GM18498 (cell line): ENCODE measurements at regions not wholly inside any gene's neighbourhood (a gene's known extent, or its start where the extent isn't known, plus 50 kb on each side); places are given as distances from the start of the nearest gene placed in this dataset.
"Not testable (repeated sequence)": the region's sequence is repeated elsewhere in the genome, so short reads cannot be mapped to it uniquely, and the experiment has no call there.

Source experiments
- ATAC-seq: cut with Tn5 transposase; IDR thresholded peaks from one replicate; pipeline ENCODE4 v1.9.1; 2021; ENCODE audit warnings: mild to moderate bottlenecking, moderate library complexity; ENCODE audit not compliant: unreplicated experiment

DNA sequence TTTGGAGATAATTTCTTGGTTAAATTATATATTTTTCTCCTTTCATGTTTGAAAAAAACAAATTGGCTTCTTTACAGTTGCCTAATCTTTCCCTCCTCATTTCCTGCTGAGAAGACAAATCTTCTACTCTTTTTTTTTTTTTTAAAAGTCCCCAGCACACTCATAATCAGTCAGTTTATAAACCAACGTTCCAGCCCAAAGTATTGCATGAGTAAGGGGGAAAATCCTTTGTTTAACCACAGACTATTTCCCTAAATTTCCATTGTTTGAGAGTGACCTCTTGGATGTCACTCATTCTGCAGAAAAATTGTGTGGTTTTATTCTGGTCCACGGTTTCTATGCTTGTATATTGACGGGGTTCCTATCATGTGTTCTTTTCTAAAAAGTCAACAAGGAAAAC, 55.1 kb upstream of the TLR4 start:
- ATAC-seq = no peak

DNA sequence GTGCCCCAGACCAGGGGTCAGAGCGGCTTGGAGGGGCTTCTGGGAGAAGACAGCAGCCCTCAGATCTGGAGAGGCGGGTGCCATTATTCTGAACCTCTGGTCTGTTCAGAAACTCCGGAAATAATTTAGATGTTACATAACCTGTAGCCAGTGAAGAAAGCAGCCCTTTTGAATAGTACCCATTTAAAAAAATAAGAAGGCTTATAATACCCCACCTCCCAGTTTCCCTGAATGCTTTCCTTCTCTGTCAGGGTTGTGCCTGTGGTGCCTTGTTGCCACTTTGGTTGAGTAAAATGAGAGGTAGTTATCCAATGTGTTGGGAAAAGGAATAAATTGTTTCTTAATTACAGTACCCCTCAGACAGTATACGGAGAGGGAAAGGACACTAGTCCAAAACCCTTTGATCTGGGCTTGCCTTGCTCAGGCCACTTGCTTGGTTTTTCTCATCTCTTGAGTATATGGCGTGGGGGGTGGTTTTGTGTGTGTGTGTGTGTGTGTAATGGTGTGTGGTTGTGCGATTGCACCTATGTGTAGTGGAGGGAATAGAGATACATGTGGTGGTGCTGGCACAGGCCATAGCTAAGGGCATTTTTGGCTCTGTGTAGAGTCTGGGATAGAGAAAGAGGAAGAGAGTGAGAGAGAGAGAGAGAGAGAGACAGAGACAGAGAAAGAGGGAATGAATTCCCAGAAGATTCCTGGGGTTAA, 59.1 kb upstream of the TLR4 start:
- ATAC-seq = no peak

DNA sequence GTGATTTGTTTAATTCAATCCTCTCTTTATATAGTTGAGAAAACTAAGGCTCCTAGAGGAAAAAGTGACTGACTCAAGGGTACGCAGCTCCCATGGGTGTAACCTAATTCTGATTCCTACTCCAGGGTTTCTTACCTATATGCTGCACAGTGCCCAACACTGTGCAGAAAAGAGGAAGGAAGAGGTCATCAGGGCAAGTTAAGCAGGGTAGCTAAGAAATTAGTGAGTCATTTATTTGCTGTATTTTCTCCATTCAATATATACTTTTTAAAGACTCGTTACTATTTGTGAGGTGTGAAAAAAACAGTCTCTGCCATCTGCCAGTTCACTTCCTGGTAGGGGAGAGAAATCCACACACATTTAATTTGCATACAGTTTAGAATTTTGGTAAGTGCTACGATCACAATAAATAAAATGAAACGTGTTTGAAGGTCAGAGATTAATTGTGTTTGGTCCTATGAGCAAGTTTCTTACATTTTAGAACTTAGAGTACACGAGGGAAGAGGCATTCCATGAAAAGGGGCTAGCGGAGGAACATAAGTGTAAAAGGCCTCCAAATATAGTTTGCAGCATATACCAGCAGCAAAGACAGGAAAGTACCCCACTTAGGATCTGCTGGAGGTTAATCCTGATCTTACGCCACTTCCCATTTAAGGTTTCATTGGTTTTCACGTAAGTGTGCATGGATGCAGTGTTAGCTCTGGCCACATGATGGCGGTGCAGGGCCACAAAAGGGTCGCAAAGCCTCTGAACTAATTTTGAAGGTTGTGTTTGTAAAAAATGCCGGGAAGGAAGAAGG, 59.9 kb upstream of the TLR4 start:
- peak; percentile 80 for ATAC-seq

DNA sequence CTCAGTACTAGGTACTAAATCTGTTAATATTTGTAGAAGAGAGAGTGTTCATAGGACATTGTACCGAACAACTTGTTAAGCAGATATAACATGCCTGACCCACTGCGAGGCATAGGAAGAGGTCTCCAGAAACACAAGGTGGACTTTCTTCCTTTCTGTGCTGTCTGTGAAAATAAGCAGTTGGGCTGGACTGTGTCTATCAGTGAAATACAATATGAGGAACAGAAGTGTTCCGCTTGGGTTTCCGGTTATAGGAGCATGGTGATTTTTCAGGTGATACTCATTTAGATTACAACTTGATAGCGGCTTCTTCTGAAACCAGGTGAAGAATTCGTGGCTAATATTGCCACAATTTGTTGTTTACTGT, 60.9 kb upstream of the TLR4 start:
- ATAC-seq = no peak

DNA sequence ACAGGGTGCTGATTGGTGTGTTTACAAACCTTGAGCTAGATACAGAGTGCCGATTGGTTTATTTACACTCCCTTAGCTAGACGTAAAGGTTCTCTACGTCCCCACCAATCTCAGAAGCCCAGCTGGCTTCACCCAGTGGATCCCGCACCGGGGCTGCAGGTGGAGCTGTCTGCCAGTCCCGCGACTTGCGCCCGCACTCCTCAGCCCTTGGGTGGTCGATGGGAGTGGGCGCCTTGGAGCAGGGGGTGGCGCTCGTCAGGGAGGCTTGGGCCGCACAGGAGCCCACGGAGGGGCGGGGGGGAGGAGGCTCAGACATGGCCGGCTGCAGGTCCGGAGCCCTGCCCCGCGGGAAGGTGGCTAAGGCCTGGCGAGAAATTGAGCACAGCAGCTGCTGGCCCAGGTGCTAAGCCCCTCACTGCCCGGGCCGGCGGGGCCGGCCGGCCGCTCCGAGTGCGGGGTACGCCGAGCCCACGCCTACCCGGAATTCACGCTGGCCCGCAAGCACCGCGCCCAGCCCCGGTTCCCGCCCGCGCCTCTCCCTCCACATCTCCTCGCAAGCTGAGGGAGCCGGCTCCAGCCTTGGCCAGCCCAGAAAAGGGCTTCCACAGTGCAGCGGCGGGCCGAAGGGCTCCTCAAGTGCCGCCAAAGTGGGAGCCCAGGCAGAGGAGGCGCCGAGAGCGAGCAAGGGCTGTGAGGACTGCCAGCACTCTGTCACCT, 61.5 kb upstream of the TLR4 start:
- not testable (repeated sequence) for ATAC-seq

DNA sequence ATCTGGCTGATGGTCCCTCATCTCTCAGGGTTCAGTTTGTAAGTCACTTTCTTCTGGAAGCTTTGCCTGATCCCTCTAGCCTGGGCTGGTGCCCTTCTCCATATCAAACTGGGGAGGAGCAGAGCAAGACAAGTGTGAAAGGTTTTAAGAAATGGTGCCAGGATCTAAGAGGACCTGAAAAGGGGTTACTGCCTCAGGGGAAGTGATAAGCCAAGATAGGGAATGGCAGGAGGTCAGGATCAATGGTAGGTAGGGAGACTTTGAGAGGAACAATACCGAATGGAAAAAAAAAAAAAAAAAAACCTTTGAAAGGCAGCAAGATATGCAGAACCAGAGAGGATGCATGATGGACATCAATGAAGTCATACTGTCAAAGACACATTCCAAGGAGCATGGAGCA, 67.5 kb upstream of the TLR4 start:
- ATAC-seq = no peak

DNA sequence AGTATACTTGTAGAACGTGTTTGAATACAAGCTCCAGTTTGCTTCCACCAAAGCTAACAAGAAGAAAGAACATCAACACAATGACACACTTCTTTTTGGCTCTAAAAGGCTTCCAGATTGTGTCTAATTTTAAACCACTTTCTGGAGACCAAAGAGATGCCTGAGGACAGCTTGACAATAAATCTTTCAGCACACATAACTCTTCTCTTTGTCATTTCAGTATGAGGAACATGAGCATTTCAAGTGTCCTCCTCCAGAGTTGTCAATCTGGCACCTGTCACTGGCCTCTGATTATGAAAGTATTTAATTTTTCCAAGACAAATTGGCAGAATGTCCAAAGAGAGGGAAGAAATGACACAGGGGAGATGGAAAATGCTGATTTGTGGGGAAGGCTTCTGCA, 79.0 kb upstream of the TLR4 start:
- no peak for ATAC-seq

DNA sequence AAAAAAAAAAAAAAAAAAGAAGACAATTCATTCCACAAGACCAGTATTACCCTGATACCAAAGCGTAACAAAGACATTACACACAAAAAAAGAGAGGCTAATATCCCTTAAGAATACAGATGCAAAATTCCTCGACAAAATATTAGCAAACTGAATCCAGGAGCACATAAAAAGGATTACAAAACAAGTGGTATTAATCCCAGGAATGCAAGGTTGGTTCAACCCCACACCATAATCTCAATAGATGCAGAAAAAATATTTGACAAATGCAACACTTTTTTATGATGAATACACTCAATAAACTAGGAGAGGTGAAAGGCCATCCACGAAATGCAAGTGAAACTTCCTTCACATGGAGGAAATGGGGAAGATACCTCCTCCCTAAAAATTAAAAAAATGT, 80.1 kb upstream of the TLR4 start:
- no peak for ATAC-seq

DNA sequence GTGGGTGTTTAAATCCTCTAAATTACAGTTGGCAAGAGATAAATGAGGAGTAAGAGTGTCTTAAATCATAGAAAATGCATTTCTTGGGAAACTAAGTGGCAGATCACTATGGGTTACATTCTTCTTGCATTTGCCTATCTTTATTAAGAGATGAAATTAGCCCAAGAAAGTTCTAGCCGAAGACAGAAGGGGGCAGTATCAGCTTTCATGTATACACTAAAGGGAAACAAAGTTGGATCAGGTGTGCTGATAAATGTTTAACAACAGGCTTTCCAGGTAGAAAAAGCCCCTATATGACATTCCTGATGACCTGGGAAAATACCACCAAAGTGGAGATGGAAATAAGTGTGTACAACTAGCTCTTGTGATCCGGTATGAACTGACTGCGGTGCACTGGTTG, 81.9 kb upstream of the TLR4 start:
- ATAC-seq = no peak

DNA sequence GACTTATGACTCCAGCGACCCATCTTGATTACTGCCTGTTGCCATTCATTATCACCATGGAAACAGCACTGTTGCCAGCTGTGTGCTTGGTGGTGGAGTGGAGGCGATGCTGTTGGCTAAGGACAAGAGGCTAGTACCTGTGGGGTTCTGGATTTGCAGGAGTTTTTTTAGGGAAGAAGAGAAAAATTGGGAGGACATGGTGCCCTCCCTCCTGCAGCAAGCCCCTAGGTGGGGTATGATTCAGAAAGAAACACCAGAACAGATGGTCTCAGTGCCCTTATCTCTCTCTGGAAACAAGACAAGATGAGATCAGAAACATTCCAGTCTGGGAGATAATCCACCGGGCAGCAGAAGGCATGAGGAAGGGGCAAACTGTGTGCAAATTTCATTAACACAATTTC, 87.8 kb upstream of the TLR4 start:
- ATAC-seq = no peak

DNA sequence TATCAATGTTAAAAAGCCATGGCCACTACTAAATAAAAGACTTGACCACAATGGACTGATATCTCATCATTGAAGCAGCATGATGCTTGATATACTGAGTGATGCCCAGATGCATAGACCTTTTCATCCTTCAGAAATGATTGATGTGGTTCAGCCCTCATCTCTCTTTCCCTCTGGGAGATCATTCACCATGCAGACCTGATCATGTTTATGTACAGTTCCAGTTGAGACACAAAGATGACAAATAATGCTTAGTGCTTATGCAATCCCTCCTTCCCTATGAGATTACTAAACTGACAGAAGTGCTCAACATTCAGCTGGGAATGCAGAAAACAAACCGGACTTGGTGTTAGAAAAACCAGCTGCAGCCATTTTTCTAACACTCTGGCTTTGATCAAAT, 91.9 kb upstream of the TLR4 start:
- no peak for ATAC-seq

DNA sequence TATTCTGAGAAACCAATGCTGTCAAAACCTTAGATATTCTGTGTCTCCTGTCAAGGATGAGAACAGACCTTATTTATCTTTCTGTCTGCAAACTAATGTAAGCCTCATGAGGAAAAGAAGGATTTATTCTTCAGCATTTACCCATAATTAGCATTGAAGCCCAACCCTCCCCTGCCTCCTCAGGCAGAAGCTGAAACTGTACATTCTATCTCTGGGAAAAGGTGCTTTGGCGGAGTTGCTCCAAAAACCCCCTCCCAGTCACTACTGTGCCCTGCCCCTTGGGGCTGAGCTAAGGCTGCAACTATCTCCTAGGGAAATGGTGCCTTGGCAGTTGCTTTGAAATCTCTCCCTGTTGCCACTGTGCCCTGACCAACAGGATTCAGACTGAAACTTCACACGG, 106.2 kb upstream of the TLR4 start:
- ATAC-seq = no peak

DNA sequence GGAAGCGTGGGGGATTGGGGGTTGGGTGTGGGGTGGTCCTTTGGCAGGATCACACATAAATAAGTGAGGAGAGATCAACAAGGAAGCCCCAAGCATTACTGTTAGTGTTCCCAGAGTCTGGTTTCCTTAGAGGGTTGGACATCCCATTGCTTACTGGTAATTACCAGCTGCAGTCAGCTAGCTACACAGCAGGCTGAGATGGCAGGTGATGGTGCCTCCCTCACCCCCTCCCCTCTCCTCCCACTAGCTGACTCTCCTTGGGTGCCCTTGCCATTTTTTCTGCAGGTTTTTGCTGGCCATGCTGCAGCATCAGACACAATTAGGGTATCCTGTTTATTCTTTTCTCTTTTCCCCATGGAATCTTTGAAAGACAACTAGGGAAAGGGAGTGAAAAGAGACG, 107.5 kb upstream of the TLR4 start:
- no peak for ATAC-seq

DNA sequence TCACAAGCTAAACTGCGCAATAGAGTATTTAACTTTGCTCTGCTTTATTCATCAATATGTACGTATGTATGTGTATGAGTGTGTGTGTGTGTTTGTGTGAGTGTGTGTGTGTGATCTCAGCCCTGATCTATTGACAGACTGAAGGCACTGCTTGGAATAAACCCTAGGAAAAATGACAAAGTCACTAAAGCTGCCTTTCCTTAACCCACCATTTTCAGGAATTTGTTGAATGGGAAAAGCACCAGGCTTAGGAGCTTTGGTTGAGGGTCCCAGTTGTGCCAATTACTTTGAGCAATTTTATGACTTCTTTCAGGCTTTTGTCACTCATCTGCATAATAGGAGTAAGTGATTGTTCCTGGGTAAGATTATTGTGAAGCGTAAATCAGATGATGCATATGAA, 108.6 kb upstream of the TLR4 start:
- ATAC-seq = no peak

DNA sequence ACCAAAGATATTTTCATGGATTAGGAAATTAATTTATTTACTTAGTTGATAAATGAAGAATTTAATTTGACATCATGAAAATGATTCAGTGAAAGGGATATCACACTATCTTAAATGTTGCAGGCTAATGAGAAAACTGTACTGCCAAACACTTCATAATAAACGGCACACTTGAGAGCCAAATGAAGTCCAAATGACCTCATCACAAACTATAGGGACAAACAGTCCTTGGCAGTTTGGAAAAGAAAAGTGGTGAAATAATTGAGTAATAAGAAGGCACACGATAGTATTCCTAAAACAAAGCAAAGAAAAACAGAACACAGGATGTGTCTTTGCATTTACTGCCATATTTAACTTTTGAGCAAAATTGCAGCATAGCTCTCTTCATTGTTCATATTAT, 116.9 kb upstream of the TLR4 start:
- no peak for ATAC-seq

DNA sequence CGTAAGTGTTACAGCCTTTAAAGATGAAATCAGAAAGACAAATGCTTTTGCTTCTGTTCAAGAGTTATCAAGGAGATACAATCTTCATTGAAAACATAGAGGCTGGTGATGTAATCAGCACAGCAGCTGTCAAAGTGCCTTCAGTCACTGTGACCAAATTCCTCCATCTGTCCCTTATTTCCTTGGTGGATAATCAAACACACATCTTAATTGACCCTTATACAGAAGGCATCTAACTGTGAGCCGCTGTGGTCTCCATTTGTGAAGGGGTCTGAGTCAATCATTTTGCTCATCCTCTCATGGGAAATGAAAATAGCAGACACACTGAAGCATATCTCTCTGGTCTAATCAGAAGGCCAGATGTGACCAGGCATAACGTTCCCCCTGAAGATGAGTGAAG, 130.1 kb upstream of the TLR4 start:
- no peak for ATAC-seq

DNA sequence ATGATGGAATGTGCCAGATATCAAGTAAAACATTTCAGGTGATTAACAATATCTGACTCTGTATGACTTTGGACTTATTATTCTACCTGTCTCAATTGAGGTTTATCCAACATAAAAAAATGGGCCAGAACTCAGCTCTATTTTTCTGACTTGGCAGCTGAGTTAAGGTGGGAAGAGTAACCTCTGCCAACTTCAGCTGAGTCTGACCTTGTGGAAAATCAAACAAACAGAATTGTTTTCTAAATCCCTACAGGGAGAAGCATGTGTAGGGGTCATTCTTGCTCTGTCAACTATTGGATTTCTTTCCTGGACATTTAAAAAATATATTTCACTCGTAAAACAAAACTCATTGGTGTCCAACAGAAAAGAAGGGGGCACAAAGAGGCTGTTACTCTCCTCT, 139.4 kb upstream of the TLR4 start:
- ATAC-seq = no peak

DNA sequence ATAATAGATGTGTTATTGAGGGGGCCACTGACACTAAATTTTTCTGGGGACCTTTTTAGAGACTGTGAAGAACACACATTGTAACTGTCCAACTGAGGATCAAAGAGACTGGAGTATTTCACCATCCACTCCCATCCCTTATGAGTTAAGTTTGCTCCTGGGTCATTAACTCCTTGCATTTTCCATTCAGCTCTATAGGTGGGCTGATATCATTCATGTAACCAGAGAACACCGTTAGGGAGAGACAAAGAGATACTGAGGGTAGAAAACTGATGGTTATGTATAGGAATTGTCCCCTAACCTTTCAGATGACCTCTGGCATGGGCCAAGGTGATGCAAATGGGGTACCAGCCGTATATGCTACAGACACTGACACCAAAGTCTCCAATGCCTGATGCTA, 142.4 kb upstream of the TLR4 start:
- no peak for ATAC-seq

DNA sequence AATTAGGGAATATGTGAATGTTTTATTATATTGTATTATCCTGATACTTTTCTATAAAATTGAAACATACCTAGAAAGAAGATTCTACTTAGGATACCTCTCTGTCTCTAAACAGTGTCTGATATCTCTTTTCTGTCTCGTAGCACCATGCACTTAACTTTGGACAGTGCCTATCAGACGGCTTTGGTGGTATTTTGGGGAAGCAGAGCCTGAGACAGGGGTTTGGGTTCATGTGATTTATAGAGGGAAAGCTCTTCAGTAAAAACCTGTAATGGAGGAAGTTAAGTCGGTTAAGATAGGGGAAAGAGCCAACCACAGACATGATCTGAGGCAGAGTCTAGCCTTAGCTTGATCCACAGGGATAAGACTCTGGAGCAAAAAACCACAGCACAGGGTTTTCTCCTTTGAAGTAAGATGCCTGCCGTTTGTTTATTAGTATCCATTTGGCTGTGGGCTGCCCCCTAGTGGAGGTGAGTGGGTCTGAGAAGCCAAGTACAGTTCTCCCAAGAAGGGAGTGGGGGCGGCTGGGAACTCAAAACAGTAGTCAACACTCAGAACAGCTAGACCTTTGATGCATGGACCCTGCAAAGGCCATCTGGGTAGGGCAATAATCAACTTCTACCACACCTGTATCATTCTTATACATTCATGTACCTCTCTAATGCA, 141.2 kb upstream of the ASTN2 start:
- ATAC-seq = peak; percentile 86

DNA sequence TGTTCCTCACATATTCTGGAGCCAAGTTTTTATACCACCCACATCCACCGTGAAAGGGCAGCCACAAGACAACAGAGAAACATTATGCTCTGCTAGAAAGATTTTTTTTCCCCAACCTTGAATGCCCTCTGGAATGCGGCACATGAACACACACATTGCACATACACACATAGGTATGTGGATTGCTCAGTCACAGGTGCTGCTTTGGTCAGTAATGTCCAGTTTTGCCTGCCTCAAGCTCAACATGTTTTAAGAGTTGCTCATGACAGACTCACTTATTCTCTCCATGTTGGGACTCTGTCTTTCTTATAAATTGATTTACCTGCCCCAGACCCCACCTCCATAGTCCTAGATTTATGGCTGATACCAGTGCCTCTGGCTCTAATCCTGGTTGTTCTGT, 138.0 kb upstream of the ASTN2 start:
- ATAC-seq = no peak

DNA sequence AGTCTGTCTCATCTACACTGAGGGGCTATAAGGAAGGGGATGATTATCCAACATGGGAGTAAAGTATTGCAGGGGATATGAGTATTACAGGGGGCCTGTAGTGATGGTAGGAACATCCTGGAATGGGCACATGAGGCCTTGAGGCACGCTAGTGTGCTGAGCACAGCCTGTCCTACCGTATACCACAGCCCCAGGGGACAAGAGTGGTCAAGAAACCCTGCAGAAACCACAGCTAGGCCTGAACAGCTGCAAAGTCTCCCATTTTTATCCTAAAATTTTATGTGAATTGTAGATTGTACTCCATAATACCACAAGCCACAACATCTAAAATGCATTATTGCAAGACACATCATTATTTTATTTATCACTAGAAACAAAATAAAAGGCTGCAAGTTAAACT, 136.3 kb upstream of the ASTN2 start:
- no peak for ATAC-seq

DNA sequence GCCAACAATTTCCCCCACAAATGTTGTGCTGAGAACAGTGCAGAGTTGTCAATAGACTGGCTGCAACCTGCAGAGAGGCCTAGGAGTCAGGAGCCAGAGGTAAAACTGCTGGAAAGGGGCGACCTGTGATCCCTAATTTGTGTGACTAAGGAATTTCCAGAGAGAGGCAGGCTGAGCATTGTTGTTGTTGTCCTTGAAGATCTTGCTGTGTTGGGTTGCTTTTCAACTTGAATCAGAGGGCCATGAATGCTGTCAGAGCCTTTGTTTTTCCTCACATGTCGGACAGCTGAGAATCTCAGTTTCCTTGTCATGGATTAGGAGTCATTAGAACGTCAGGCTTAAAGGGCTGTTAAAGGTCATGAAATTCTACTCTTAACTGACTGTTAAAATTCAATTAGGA, 134.6 kb upstream of the ASTN2 start:
- no peak for ATAC-seq
